Keratinocyte (primary cell): ENCODE measurements at regions not wholly inside any gene's neighbourhood (a gene's known extent, or its start where the extent isn't known, plus 50 kb on each side); places are given as distances from the start of the nearest gene placed in this dataset.

Experiments
- DNase-seq: peaks from one replicate; pipeline ENCODE4 v3.0.0-alpha.2; 2011; ENCODE audit warnings: low read depth, missing footprints, low spot score
- FAIRE-seq: peaks from 2 replicates; lab custom pipeline; 2011; peaks lifted over from hg19 to GRCh38; lab: Jason Lieb, UNC
- H2AFZ ChIP-seq: 2 replicates; pipeline ENCODE4 v1.6.0; 2012; ENCODE audit warnings: low read length, control low read depth, inconsistent platforms; ENCODE audit not compliant: control insufficient read depth
- H3K27ac ChIP-seq: 2 replicates; pipeline ENCODE4 v1.5.1; 2011; ENCODE audit warnings: low read length; ENCODE audit not compliant: control insufficient read depth, insufficient read depth
- H3K27me3 ChIP-seq: 3 replicates; pipeline ENCODE4 v1.6.0; 2011; ENCODE audit warnings: low read length; ENCODE audit not compliant: control insufficient read depth, insufficient read depth; ENCODE audit errors: extremely low read depth
- H3K36me3 ChIP-seq, 2 experiments: 2 replicates in 1 of 2; 3 replicates in 1 of 2; pipeline ENCODE4 v1.5.1; 2011; ENCODE audit warnings: low read length in 2 of 2, mild to moderate bottlenecking in 1 of 2; ENCODE audit not compliant: control insufficient read depth in 2 of 2, insufficient read depth in 2 of 2; ENCODE audit errors: extremely low read depth in 1 of 2
- H3K4me1 ChIP-seq: 3 replicates; pipeline ENCODE4 v1.5.1; 2011; ENCODE audit warnings: low read length; ENCODE audit not compliant: control insufficient read depth, insufficient read depth; ENCODE audit errors: extremely low read depth
- H3K4me2 ChIP-seq: 3 replicates; pipeline ENCODE4 v1.6.0; 2011; ENCODE audit warnings: low read depth, low read length; ENCODE audit not compliant: control insufficient read depth, insufficient read depth; ENCODE audit errors: extremely low read depth
- H3K4me3 ChIP-seq, 3 experiments: fragments of 200-600 bp in 1 of 3; sonication (generic) in 1 of 3; 2 replicates in 2 of 3; 3 replicates in 1 of 3; pipeline ENCODE4 v1.5.1; 2011 to 2016; ENCODE audit warnings: low read length in 3 of 3, mild to moderate bottlenecking in 3 of 3, control low read depth in 2 of 3, inconsistent platforms in 1 of 3, low read depth in 1 of 3, mixed read lengths in 1 of 3, mixed run types in 1 of 3, moderate library complexity in 1 of 3; ENCODE audit not compliant: control insufficient read depth in 2 of 3, insufficient read depth in 2 of 3; ENCODE audit errors: extremely low read depth in 1 of 3
- H3K79me2 ChIP-seq: 2 replicates; pipeline ENCODE4 v1.6.0; 2012; ENCODE audit warnings: low read length; ENCODE audit not compliant: control insufficient read depth, insufficient read depth
- H3K9ac ChIP-seq: 3 replicates; pipeline ENCODE4 v1.6.0; 2011; ENCODE audit warnings: low read length; ENCODE audit not compliant: control insufficient read depth, insufficient read depth; ENCODE audit errors: extremely low read depth
- H3K9me1 ChIP-seq: 3 replicates; pipeline ENCODE4 v1.6.0; 2011; ENCODE audit warnings: low read length; ENCODE audit not compliant: control insufficient read depth, insufficient read depth; ENCODE audit errors: extremely low read depth
- H3K9me3 ChIP-seq: 2 replicates; pipeline ENCODE4 v1.5.1; 2012; ENCODE audit warnings: low read depth, low read length; ENCODE audit not compliant: control insufficient read depth
- H4K20me1 ChIP-seq: 3 replicates; pipeline ENCODE4 v1.6.0; 2011; ENCODE audit warnings: low read length; ENCODE audit not compliant: control insufficient read depth, insufficient read depth; ENCODE audit errors: extremely low read depth
- CTCF ChIP-seq, 3 experiments: IDR thresholded peaks in 1 of 3; conservative IDR thresholded peaks in 1 of 3; optimal IDR thresholded peaks in 1 of 3; 2 replicates in 2 of 3; 3 replicates in 1 of 3; pipeline versions ENCODE3 to v1.5.1; 2011; ENCODE audit warnings: low read length in 3 of 3, mild to moderate bottlenecking in 3 of 3, moderate library complexity in 2 of 3, control low read depth in 1 of 3, inconsistent platforms in 1 of 3; ENCODE audit not compliant: insufficient read depth in 2 of 3; ENCODE audit errors: extremely low read depth in 1 of 3
- EZH2 ChIP-seq: IDR thresholded peaks from one replicate; pipeline ENCODE4 v1.6.1; 2012; ENCODE audit warnings: inconsistent platforms, mild to moderate bottlenecking, low read length, moderate library complexity
- dilution Hi-C: fragments of 300-500 bp; cut with MboI; formaldehyde crosslinking; loops from one replicate; pipeline ENCODE4 v1.7.0; 2020; ENCODE audit warnings: low sequenced_read_pairs; ENCODE audit not compliant: extremely low pct_ligation_motif_present

- Histone ChIP-seq H3K9me1 (no peaks in the 10 kb centered on the region), H3K79me2 (no peaks in the 10 kb centered on the region), H3K9ac (no peak overlapping the region), H3K4me3 (no peak overlapping the region), H4K20me1 (no peaks in the 10 kb centered on the region), H3K4me2 (no peak overlapping the region), H3K27me3 (no peaks in the 10 kb centered on the region), H3K9me3 (peaks cover 24% of the 10 kb centered on the region), H2AFZ (no peak overlapping the region), H3K4me1 (no peaks in the 10 kb centered on the region), H3K36me3 (no peaks in the 10 kb centered on the region), H3K27ac (no peak overlapping the region)
- dilution Hi-C loops: no loop called here
- FAIRE-seq (no peak), DNase-seq (no peak)
- TF ChIP-seq CTCF (optimal IDR thresholded peaks at IDR 0.05 in 1 of 3, IDR thresholded peaks at IDR 0.05 in 1 of 3, conservative IDR thresholded peaks at IDR 0.05 in 1 of 3; ENCODE audit: extremely low read depth in 1 of 3, insufficient read depth in 2 of 3, low read length in 3 of 3) (no peak), EZH2 (no peak)
These were observed 971.9 kb downstream of the BRD1 start for GRCh38 chr22:48855593-48856307.

- Histone ChIP-seq H4K20me1 (no peaks in the 10 kb centered on the region), H3K9me1 (no peaks in the 10 kb centered on the region), H3K27me3 (no peaks in the 10 kb centered on the region), H3K9ac (no peak overlapping the region), H3K9me3 (peaks cover 22% of the 10 kb centered on the region), H3K79me2 (no peaks in the 10 kb centered on the region), H3K27ac (no peak overlapping the region), H2AFZ (no peak overlapping the region), H3K4me1 (no peaks in the 10 kb centered on the region), H3K4me2 (no peak overlapping the region), H3K4me3 (no peak overlapping the region), H3K36me3 (no peaks in the 10 kb centered on the region)
- no peak for TF ChIP-seq EZH2
- TF ChIP-seq CTCF (optimal IDR thresholded peaks at IDR 0.05 in 1 of 3, IDR thresholded peaks at IDR 0.05 in 1 of 3, conservative IDR thresholded peaks at IDR 0.05 in 1 of 3; ENCODE audit: extremely low read depth in 1 of 3, insufficient read depth in 2 of 3, low read length in 3 of 3): no peak
- FAIRE-seq: no peak
- no peak for DNase-seq
- dilution Hi-C loops: no loop called here
These were observed 972.7 kb downstream of the BRD1 start for GRCh38 chr22:48855013-48855412.
